ENCODE measurements at regions not wholly inside any gene's neighbourhood (a gene's known extent, or its start where the extent isn't known, plus 50 kb on each side); places are given as distances from the start of the nearest gene placed in this dataset.

GRCh38 chr2:18441583-18441982 lies 118.9 kb downstream of the RDH14 start:
- H3K4me3 ChIP-seq, result no peak overlapping the region
- peaks cover 0 to 10% of the 10 kb centered on the region in 2 donors for H3K4me1 ChIP-seq
- H3K27ac ChIP-seq, result peak overlapping the region in 1 of 2 donors; percentile 39
- H3K27me3 ChIP-seq, result no peaks in the 10 kb centered on the region
- intact Hi-C loops (cut with DNase I; ENCODE audit: low total_unique reads), result no loop called here
- TF ChIP-seq POLR2A (IDR thresholded peaks at IDR 0.05) (no peak), CTCF (IDR thresholded peaks at IDR 0.05) (no peak)
- H3K9me3 ChIP-seq, result no peaks in the 10 kb centered on the region
- H3K36me3 ChIP-seq, result no peaks in the 10 kb centered on the region
- no peak for DNase-seq

GRCh38 chr2:18440777-18441176 lies 119.7 kb downstream of the RDH14 start:
- peak overlapping the region in 1 of 2 donors; percentile 33 for H3K27ac ChIP-seq
- intact Hi-C loops (cut with DNase I; ENCODE audit: low total_unique reads), result no loop called here

GRCh38 chr2:18440141-18440661 lies 120.3 kb downstream of the RDH14 start:
- peak; percentile 51 to 81 for DNase-seq
- H3K9me3 ChIP-seq, result no peaks in the 10 kb centered on the region
- no peak for TF ChIP-seq CTCF (IDR thresholded peaks at IDR 0.05)
- no peak for TF ChIP-seq POLR2A (IDR thresholded peaks at IDR 0.05)
- H3K4me3 ChIP-seq, result no peak overlapping the region
- peaks cover 0 to 21% of the 10 kb centered on the region in 2 donors for H3K4me1 ChIP-seq
- no peaks in the 10 kb centered on the region for H3K27me3 ChIP-seq
- no peaks in the 10 kb centered on the region for H3K36me3 ChIP-seq
- H3K27ac ChIP-seq, result peak overlapping the region in 1 of 2 donors; percentile 33
- intact Hi-C loops (cut with DNase I; ENCODE audit: low total_unique reads), result no loop called here

More at GRCh38 chr2:18440777-18441176, 119.7 kb downstream of the RDH14 start:
- DNase-seq, result no peak
- TF ChIP-seq CTCF (IDR thresholded peaks at IDR 0.05) (no peak), POLR2A (IDR thresholded peaks at IDR 0.05) (no peak)
- Histone ChIP-seq H3K36me3 (no peaks in the 10 kb centered on the region), H3K27me3 (no peaks in the 10 kb centered on the region), H3K4me3 (no peak overlapping the region), H3K9me3 (no peaks in the 10 kb centered on the region), H3K4me1 (peaks cover 0 to 18% of the 10 kb centered on the region in 2 donors)

GRCh38 chr2:18439716-18440115 lies 120.7 kb downstream of the RDH14 start:
- H3K27me3 ChIP-seq, result no peaks in the 10 kb centered on the region
- intact Hi-C loops (cut with DNase I; ENCODE audit: low total_unique reads), result no loop called here
- no peak for DNase-seq
- H3K9me3 ChIP-seq, result no peaks in the 10 kb centered on the region
- H3K27ac ChIP-seq, result peak overlapping the region in 1 of 2 donors; percentile 25
- TF ChIP-seq CTCF (IDR thresholded peaks at IDR 0.05) (no peak), POLR2A (IDR thresholded peaks at IDR 0.05) (no peak)
- H3K4me3 ChIP-seq, result no peak overlapping the region
- no peaks in the 10 kb centered on the region for H3K36me3 ChIP-seq
- peaks cover 0 to 21% of the 10 kb centered on the region in 2 donors for H3K4me1 ChIP-seq

- no peak for TF ChIP-seq POLR2A (IDR thresholded peaks at IDR 0.05)
- Histone ChIP-seq H3K36me3 (no peaks in the 10 kb centered on the region), H3K27ac (no peak overlapping the region), H3K27me3 (no peaks in the 10 kb centered on the region), H3K4me1 (peaks cover 0 to 21% of the 10 kb centered on the region in 2 donors), H3K9me3 (no peaks in the 10 kb centered on the region), H3K4me3 (no peak overlapping the region)
- DNase-seq, result no peak
- intact Hi-C loops (cut with DNase I; ENCODE audit: low total_unique reads), result no loop called here
These were observed 122.5 kb downstream of the RDH14 start for GRCh38 chr2:18437909-18438308.
